ENCODE measurements at regions not wholly inside any gene's neighbourhood (a gene's known extent, or its start where the extent isn't known, plus 50 kb on each side); places are given as distances from the start of the nearest gene placed in this dataset.

- Histone ChIP-seq H4K8ac (ENCODE audit: low read depth in 2 of 2, low read length in 2 of 2) (no peak overlapping the region), H3K23ac (ENCODE audit: low read depth, low read length) (no peak overlapping the region), H2BK15ac (ENCODE audit: low read depth, low read length) (no peak overlapping the region), H3K9me1 (ENCODE audit: insufficient read depth, low read length) (no peaks in the 10 kb centered on the region), H4K5ac (ENCODE audit: low read depth, low read length) (no peak overlapping the region), H3K14ac (replicated peaks; ENCODE audit: low read depth, low read length) (no peak overlapping the region), H2BK120ac (ENCODE audit: low read depth, low read length) (no peak overlapping the region), H4K20me1 (ENCODE audit: insufficient read depth, low read length) (no peaks in the 10 kb centered on the region), H3K4me2 (ENCODE audit: low read depth, low read length) (no peak overlapping the region), H3K18ac (ENCODE audit: low read depth, low read length) (no peak overlapping the region), H3K27me3 (ENCODE audit: control insufficient read depth, insufficient read depth, low read length) (no peaks in the 10 kb centered on the region), H3K4me3 (ENCODE audit: insufficient read depth, low read depth, low read length) (no peak overlapping the region), H2AK9ac (replicated peaks; ENCODE audit: low read depth, low read length, poor library complexity) (no peak overlapping the region), H3K79me1 (ENCODE audit: low read depth in 1 of 2, low read length in 2 of 2) (no peaks in the 10 kb centered on the region), H4K91ac (ENCODE audit: insufficient read depth, low read depth, low read length) (no peak overlapping the region), H3K56ac (ENCODE audit: extremely low read depth, insufficient read depth, low read length) (no peak overlapping the region), H3K36me3 (ENCODE audit: control insufficient read depth, insufficient read depth, low read length) (no peaks in the 10 kb centered on the region), H2AK5ac (ENCODE audit: low read depth, low read length) (no peak overlapping the region), H3K9ac (ENCODE audit: low read depth, low read length) (no peak overlapping the region), H3K9me3 (ENCODE audit: control insufficient read depth, insufficient read depth, low read length) (no peaks in the 10 kb centered on the region), H3K4me1 (ENCODE audit: control insufficient read depth, insufficient read depth, low read length) (no peaks in the 10 kb centered on the region), H2AFZ (replicated peaks; ENCODE audit: low read length, poor library complexity) (no peak overlapping the region), H2BK5ac (ENCODE audit: low read depth, low read length, poor library complexity, severe bottlenecking) (no peak overlapping the region), H3K4ac (ENCODE audit: low read depth, low read length) (no peak overlapping the region), H2BK20ac (ENCODE audit: low read depth, low read length) (no peak overlapping the region), H3K27ac (ENCODE audit: insufficient read depth, low read length) (no peak overlapping the region)
- CTCF ChIA-PET: no interaction called here
- WGBS, 2 experiments (ENCODE audit: extremely low coverage in 2 of 2, insufficient read length in 1 of 2): no CpG with 5 or more reads among the region's 2 CpGs
- TF ChIP-seq SMC3 (IDR thresholded peaks at IDR 0.05; ENCODE audit: low read depth, low read length): no peak
- POLR2A ChIA-PET (ENCODE audit: unreplicated experiment): no interaction called here
- no peak for ATAC-seq (ENCODE audit: low read depth)
- DNase-seq: no peak
- intact Hi-C loops (cut with micrococcal nuclease) (no loop called here), dilution Hi-C loops (cut with HindIII; ENCODE audit: low sequenced_read_pairs, unreplicated experiment) (no loop called here), in situ Hi-C loops (cut with MboI; ENCODE audit: low sequenced_read_pairs) (no loop called here)
- BruUV-seq (replicated peaks): no TSS peak
Observed at GRCh38 chr7:121798453-121798840, 74.5 kb upstream of the PTPRZ1 start.

All from IMR-90 (cell line).